A673 (cell line): ENCODE measurements at regions not wholly inside any gene's neighbourhood (a gene's known extent, or its start where the extent isn't known, plus 50 kb on each side); places are given as distances from the start of the nearest gene placed in this dataset.

ENCODE experiments used
- BruUV-seq: library from RNA; stranded (reverse); fragments of 400-500 nt; replicated peaks from 2 replicates; lab custom pipeline; 2021; lab: Mats Ljungman, UMichigan
- CTCF ChIA-PET: fragments of 300-600 bp; sonication (Branson Sonifier 250); formaldehyde crosslinking; loops from one replicate; lab custom pipeline; 2022; ENCODE audit warnings: antibody characterized with exemption; lab: Charles Lee
- POLR2A ChIA-PET: fragments of 300-600 bp; sonication (Branson Sonifier 250); formaldehyde crosslinking; loops from one replicate; lab custom pipeline; 2022; ENCODE audit warnings: antibody characterized with exemption; ENCODE audit not compliant: low non-redundant PET; lab: Charles Lee
- DNase-seq: peaks from one replicate; pipeline ENCODE4 v3.0.0-alpha.2; 2015; ENCODE audit warnings: low spot score
- H3K27ac ChIP-seq: fragments of 200-600 bp; sonication (generic); 2 replicates; pipeline ENCODE4 v1.5.1; 2016; ENCODE audit warnings: mixed run types, low read depth, mild to moderate bottlenecking, mixed read lengths, antibody characterized with exemption, low read length; ENCODE audit not compliant: poor library complexity, severe bottlenecking
- H3K27me3 ChIP-seq: fragments of 200-600 bp; sonication (generic); replicated peaks from 2 replicates; pipeline ENCODE4 v1.6.1; 2017; ENCODE audit warnings: mixed run types, low read depth, mild to moderate bottlenecking, mixed read lengths, antibody characterized with exemption, low read length; ENCODE audit not compliant: insufficient read depth, poor library complexity
- H3K36me3 ChIP-seq: fragments of 200-600 bp; sonication (generic); 2 replicates; pipeline ENCODE4 v1.6.1; 2016; ENCODE audit warnings: mixed run types, mild to moderate bottlenecking, mixed read lengths, antibody characterized with exemption, low read length; ENCODE audit not compliant: insufficient read depth, poor library complexity, severe bottlenecking
- H3K4me1 ChIP-seq: fragments of 200-600 bp; sonication (generic); 2 replicates; pipeline ENCODE4 v1.6.1; 2017; ENCODE audit warnings: mixed run types, mild to moderate bottlenecking, mixed read lengths, antibody characterized with exemption, low read length; ENCODE audit not compliant: insufficient read depth, poor library complexity, severe bottlenecking
- H3K4me3 ChIP-seq: fragments of 200-600 bp; sonication (generic); 2 replicates; pipeline ENCODE4 v1.5.1; 2016; ENCODE audit warnings: low read depth, mixed run types, mild to moderate bottlenecking, mixed read lengths, low read length; ENCODE audit not compliant: poor library complexity, severe bottlenecking
- H3K9me3 ChIP-seq: fragments of 200-600 bp; sonication (generic); 2 replicates; pipeline ENCODE4 v1.6.1; 2016; ENCODE audit warnings: mixed run types, low read depth, mild to moderate bottlenecking, mixed read lengths, antibody characterized with exemption, low read length; ENCODE audit not compliant: poor library complexity, severe bottlenecking
- CTCF ChIP-seq: fragments of 300-800, 200-600 bp; sonication (generic); conservative IDR thresholded peaks from 2 replicates; pipeline ENCODE4 v1.5.1; 2017; ENCODE audit warnings: low read depth, mild to moderate bottlenecking, antibody characterized with exemption, low read length, moderate library complexity, mixed read lengths
- EZH2 ChIP-seq: fragments of 200-600 bp; sonication (generic); IDR thresholded peaks from 2 replicates; pipeline ENCODE4 v1.6.1; 2017; ENCODE audit warnings: borderline replicate concordance, low read depth, mild to moderate bottlenecking, mixed read lengths, antibody characterized with exemption, low read length; ENCODE audit not compliant: poor library complexity, severe bottlenecking
- intact Hi-C: fragments of 100-400 bp; cut with micrococcal nuclease; formaldehyde crosslinking; loops from one replicate; pipeline ENCODE4 v1.10.0; 2022; ENCODE audit not compliant: unreplicated experiment

GRCh38 chr5:10140195-10140973 is 109.3 kb downstream of the ATPSCKMT start:
- CTCF ChIA-PET = no interaction called here
- no peak for DNase-seq

GRCh38 chr5:10138395-10139057 is 111.2 kb downstream of the ATPSCKMT start:
- POLR2A ChIA-PET = no interaction called here
- intact Hi-C loops = loop anchor here (10.0 kb wide), 1 partner anchor 244 kb away; no protein-coding TSS in a partner anchor
- no peaks in the 10 kb centered on the region for H3K9me3 ChIP-seq
- H3K4me3 ChIP-seq = no peak overlapping the region
- CTCF ChIA-PET = no interaction called here
- BruUV-seq = no TSS peak
- peaks cover 27% of the 10 kb centered on the region for H3K27me3 ChIP-seq
- no peak for DNase-seq
- no peaks in the 10 kb centered on the region for H3K4me1 ChIP-seq
- H3K27ac ChIP-seq = no peak overlapping the region
- no peaks in the 10 kb centered on the region for H3K36me3 ChIP-seq
- TF ChIP-seq CTCF (no peak), EZH2 (no peak)

More at GRCh38 chr5:10140195-10140973, 109.3 kb downstream of the ATPSCKMT start:
- Histone ChIP-seq H3K27ac (no peak overlapping the region), H3K4me3 (no peak overlapping the region), H3K4me1 (no peaks in the 10 kb centered on the region), H3K9me3 (no peaks in the 10 kb centered on the region), H3K27me3 (peaks cover 15% of the 10 kb centered on the region), H3K36me3 (no peaks in the 10 kb centered on the region)
- POLR2A ChIA-PET = no interaction called here
- peak; percentile 31; the same call in 1 of the 2 replicates for TF ChIP-seq CTCF
- no peak for TF ChIP-seq EZH2
- intact Hi-C loops = no loop called here
- BruUV-seq = no TSS peak

GRCh38 chr5:10133830-10134229 is 115.9 kb downstream of the ATPSCKMT start:
- Histone ChIP-seq H3K4me1 (no peaks in the 10 kb centered on the region), H3K36me3 (no peaks in the 10 kb centered on the region), H3K27ac (no peak overlapping the region), H3K4me3 (no peak overlapping the region), H3K9me3 (no peaks in the 10 kb centered on the region), H3K27me3 (peaks cover 29% of the 10 kb centered on the region)
- TF ChIP-seq CTCF (no peak), EZH2 (no peak)
- DNase-seq = peak; percentile 12
- ChIA-PET POLR2A (no interaction called here), CTCF (no interaction called here)
- no TSS peak for BruUV-seq
- intact Hi-C loops = loop anchor here (10.0 kb wide), 1 partner anchor 239 kb away; no protein-coding TSS in a partner anchor
